GM21717 (cell line): ENCODE measurements at regions not wholly inside any gene's neighbourhood (a gene's known extent, or its start where the extent isn't known, plus 50 kb on each side); places are given as distances from the start of the nearest gene placed in this dataset.
"Not testable (repeated sequence)": the region's sequence is repeated elsewhere in the genome, so short reads cannot be mapped to it uniquely, and the experiment has no call there.

ENCODE experiments used
- ATAC-seq: cut with Tn5 transposase; IDR thresholded peaks from one replicate; pipeline ENCODE4 v1.9.1; 2021; ENCODE audit warnings: mild to moderate bottlenecking, moderate library complexity; ENCODE audit not compliant: unreplicated experiment

DNA sequence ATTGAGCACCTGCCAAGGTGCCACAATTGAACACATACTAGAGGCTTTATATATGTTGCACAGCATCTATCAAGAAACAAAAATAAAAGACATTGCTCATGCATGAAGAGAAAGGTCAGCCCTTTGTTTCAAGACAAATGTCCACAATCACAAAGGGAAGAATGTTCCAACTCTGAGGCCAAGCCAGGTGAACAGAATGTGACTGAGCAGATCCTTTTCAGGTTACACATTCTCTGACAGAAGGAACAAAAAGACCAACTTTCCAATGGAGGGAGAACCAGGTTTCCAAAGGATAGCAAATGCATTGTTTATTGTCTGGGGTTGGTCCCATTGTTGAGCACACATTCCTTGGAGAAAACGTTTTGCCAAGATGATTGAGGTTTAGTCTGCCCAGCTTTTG, 50.2 kb upstream of the FAM174B start:
- no peak for ATAC-seq

DNA sequence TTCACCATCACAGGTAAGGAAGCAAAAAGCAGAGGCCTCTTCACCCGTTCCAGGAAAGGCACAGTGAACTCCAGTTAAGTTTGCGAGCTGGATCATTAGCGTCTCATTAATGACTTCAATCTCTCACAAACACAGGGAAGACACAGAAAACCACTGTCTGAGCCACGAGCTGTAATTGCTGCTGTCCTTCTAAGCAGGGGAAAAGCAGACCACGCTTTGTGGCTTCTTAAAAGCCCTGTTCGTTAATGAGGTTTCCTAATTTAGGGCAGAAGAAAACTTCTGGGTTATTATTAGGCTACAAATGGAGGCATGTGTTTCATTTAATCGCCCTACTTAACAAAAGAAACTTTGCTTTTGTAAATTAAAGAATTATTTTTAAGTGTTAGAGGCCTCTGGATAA, 50.6 kb upstream of the FAM174B start:
- ATAC-seq: no peak

DNA sequence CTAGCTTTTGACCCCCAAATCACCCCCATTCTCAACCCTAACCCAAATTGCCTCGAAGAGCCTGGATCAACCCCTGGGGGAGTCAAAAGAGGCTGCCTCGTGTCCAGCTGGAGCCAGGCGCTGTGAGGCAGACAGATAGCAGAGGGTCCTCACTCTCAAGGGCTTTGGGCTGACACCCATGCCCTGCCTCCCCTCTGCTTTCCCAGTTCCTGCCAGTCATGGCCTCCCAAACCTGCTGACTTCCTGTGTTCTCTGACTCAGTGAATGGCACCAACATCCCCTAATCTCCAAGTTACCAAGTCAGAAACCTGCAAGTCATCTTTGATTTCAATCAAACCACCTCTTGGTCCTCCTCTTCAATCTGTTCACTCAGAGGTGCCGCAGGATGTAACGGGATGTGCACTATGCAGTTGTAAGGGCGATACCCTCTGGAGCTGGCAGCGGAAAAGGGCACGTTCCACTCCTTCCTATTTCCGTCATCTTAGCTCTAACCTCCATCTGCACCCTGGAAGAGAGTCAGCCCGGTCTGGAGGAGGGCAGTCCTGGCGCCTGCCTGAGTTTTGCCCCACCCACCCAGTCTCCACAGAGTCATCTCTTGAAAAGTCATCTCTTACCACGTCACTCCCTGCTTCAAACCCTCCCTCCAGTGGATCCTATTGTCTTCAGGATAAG, 52.4 kb upstream of the FAM174B start:
- ATAC-seq: no peak

DNA sequence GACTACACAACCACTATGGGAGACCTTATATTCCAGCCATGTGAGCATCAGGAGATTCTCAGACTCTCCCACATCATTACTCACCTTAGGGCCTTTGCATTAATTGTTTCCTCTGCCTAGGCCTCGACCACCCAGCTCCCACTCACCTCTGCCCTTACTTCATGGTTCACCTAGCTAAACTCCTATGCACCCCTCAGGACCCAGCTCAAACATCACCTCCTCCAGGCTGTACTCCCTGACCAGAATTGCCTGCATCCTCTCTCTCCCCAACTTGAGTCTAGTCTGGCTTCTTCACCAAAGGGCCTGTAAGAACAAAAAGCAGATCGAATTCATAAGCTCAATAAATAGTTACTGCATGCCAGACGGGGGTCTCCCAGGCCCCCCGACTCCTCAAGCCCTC, 53.1 kb upstream of the FAM174B start:
- ATAC-seq: no peak

DNA sequence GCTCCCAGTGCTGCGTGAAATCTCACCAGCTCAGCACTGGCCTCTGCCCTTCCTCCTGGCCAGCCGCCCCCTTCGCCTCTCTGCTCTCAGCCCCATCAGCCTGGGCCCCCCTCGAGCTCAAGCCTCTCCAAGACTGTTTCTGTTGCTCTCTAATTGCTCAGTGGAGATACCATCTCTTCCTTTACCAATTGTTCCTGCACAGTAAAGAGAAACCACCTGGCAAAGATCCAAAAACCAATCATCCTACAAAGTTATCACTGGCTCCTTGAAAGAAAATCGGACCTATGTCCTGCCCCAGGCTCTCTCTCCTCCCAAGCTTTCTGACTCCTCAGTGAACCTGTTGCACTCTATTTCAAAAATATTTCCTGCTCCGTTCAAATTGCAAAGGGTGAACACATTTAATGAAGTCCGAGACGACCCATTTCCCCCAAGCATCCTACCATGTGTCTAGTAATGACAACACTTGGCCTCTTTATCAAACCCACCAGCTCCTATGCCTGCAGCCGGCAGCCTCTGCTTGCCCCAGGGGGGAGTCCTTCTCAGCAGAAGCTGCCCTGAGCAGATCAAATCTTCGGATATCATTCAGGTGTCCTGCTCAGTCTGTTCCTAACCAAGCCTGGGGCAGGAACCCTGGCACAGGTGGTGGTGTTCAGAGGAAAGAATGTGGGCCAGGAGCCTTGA, 53.7 kb upstream of the FAM174B start:
- ATAC-seq: no peak

DNA sequence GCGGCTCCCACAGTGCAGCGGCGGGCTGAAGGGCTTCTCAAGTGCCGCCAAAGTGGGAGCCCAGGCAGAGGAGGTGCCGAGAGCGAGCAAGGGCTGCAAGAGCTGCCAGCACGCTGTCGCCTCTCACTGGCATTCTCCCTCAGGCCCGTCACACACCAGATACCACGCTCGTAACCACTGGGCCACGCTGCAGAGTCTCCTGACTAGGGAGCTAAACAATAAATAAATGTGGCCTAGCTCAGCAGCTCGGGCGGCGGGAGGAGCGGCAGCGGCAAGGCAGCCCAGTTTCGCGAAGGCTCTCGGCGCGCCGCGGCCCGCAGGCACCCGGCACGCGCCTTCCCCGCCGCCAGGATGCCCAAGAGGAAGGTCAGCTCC, 55.9 kb upstream of the FAM174B start:
- ATAC-seq: no peak

DNA sequence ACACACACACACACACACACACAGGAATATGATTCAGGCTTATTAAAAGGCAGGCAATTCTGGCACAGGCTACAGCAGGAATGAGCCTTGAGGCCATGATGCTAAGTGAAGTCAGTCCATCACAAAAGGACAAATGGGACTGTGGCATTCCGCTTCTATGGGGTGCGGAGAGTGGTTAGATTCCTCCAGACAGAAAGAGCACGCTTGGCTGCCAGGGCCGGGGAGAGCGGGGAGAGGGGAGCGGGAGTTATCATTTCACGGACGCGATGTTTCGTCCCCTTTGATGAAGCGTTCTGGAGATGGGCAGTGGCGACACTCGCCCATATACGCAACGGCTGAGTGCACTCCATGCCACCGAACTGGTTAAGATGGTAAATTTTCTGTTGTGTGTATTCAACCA, 58.5 kb upstream of the FAM174B start:
- no peak for ATAC-seq

DNA sequence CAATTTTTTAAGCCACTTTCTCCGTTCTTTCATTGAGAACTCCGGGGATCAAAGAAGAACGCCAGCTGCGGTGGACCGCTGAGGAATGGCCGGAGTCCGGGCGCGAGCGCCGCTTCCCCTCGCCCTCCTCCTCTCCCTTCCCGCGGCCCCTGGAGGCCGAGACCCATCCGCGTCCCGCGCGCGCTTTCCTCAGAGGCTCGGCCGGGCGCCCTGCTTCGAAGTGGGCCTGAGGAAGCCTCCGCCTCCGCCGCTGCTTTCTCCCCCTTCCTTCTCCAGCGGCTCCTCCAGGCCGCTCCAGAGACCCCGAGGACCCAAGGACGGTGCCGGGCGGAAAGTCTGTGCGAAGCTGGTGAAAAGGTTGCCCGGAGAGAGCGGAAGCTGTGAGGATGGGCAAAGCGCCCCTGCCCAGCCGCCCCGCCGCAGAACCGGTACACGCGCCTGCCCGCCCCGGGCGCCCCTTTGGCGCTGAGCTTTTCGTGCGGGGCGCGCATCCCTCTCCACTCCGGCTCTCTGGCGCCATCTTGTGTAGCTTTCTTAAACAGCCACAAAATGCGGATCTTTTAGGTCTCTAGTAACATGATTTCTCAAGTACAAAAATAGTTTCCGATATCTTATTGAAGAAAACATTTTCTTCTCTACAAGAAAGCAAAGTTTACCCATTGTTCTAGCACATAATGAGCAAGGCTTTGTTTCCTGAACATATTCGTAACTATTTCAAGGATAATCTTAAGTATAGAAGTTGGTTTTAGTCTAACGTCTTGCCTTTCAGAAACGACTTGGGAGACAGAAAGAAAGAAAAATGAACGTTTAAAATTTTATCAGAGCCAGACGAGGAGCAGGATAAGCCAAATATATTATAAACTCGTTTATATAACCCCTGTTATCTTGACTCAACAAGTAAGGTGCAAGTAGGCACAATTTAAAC, 59.2 kb upstream of the FAM174B start:
- ATAC-seq: peak; percentile 81

DNA sequence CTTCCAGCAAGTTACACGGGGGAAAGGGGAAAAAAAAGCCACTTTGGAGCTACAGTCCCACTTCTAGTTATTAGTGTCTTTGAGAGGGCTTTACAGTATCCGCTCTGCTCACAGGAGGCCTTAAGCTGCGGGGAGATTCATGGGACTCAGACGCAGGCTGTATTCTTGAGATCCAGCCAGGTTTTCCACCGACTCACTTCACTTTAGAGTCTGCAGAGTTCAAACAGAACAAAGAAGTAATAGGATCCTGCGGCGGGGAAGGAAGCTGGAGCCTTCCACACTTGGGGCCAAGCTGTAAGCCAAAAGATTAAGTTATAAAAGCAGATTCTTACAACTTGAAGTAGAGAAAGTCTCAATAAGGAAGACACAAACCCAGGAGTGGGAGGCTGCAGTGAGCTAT, 60.2 kb upstream of the FAM174B start:
- ATAC-seq: no peak

DNA sequence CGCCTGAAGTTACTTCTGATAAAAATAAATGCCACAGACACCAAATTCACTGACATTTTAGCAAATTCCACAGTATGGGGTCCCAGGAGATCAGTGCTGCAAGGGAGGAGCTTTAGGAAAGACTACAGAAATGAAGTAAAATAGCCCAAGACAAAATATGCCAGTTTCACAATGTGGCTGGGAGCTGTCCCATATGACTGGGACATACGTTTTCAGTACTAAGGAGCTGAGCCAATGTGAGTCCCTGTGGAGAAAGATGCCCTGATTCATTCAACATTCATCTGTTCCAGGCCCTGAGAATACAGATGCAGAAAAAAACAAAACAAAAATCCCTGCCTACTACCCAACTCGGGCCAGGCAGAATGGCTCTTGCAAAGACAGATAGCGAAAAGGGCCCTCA, 63.4 kb upstream of the FAM174B start:
- no peak for ATAC-seq

DNA sequence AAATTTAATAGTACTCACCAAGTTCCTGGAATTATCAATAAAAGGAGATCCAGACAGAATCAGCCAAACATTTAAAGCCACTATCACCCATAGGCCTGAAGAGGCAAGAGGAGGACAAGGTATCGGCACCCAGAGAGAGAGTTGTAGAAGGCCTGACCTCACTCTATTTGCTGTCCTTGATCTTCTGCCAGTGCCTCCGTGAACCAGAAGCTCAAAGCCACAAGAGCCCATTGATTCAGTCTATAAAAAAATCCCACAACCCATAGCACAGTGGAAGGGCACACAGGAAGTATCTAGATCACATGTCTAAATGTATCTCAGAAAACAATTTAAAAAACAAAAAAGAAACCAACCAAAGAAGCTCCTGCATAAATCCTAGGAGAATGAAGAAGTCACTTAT, 68.6 kb upstream of the FAM174B start:
- ATAC-seq: no peak

DNA sequence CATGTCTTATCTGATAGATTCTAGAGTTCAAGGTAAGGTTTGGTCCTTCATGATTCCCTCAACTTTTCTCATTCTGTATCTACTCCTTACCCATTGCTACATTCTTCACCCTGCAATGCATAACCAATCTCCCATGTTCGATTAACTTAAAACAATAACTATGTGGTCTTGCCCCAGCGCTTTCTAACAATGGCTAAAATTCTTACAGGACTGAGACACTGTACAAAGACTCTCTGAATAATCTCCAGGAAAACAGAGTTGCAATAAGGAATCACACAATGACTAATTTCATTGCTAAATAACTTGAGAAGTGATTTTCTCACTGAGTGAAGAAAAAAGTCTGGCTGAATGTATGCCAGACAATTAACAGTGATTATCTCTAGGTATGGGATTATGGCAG, 69.6 kb upstream of the FAM174B start:
- ATAC-seq: no peak

DNA sequence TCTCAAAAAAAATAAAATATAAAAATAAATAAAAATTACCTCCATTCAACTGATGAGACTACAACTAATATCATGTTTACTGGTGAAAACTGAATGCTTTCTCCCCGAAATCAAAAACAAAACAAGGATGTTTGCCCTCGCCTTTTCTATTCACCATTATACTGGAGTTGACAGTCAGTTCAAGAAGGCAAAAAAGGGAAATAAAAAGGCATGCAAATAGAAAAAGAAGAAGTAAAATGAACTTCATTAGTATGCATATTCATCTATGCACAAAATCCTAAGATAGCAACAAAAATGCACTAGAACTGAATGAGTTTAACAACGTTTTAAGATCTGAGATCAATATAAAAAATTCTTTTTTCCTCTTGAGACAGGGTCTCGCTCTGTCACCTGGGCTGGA, 72.7 kb upstream of the FAM174B start:
- ATAC-seq: no peak

DNA sequence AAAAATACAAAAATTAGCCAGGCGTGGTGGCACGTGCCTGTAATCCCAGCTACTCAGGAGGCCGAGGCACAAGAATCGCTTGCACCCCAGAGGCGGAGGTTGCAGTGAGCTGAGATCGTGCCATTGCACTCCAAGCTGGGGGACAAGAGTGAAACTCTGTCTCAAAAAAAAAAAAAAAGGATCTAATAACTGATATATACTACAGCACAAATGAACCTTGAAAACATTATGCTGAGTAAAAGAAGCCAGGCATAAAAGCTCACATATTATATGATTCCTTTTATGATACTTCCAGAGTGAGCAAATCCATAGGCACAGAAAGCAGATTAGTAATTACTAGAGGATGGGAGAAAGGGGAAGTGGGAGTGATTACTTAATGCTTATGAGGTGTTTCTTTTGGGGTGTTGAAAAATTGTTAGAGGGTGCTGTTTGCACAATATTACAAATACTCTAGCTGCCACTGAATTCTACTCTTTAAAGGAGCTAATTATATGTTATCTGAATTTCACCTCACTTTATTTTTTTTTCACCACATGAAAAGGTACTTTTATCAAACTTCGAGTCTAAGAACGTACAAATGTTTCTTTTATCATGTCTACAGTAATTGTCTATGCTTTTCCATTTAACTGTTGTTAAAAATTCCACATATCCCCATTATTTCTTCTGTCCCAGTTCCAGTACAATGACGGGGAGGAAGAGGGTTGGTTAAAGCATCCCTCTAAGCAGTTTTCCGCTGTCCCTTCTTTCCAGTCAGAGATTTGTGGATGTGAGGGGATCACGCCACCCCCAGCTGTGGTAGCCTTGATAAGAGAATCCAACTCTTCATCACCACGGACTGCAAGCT, 77.7 kb upstream of the FAM174B start:
- ATAC-seq: no peak

DNA sequence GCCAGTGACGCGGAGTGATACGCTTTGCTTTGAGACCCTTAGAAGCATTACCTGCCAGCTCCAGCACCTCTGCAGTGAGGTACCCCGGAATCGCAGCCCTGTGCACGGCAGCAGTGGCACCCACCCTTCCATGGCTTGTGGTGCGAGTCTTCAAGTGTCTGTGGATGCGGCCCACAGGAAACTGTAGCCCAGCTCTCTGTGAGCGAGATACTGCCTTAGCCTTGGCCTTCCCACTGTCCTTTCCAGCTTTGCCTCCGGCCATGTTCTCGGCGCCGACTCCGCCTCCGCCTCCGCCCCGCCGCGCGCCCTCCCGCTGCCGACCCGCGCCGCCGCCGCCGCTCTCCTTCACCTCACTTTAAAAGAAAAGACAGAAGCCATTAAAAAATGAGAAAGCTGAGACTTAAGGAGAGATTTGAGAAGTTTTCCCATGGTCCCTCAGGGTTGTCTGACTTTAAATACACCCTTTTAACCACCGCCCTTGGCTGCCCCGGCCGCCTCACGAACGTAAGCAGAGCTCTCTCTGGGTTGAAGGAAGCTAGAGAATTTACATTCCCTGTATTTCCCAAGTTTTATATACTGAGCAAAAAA, 78.5 kb upstream of the FAM174B start:
- no peak for ATAC-seq

DNA sequence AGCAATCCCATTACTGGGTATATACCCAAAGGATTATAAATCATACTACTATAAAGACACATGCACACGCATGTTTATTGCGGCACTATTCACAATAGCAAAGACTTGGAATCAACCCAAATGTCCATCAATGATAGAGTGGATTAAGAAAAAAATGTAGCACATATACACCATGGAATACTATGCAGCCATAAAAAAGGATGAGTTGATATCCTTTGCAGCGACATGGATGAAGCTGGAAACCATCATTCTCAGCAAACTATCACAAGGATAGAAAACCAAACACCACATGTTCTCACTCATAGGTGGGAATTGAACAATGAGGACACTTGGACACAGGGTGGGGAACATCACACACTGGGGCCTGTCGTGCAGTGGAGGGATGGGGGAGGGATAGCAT, 83.7 kb upstream of the FAM174B start:
- not testable (repeated sequence) for ATAC-seq

DNA sequence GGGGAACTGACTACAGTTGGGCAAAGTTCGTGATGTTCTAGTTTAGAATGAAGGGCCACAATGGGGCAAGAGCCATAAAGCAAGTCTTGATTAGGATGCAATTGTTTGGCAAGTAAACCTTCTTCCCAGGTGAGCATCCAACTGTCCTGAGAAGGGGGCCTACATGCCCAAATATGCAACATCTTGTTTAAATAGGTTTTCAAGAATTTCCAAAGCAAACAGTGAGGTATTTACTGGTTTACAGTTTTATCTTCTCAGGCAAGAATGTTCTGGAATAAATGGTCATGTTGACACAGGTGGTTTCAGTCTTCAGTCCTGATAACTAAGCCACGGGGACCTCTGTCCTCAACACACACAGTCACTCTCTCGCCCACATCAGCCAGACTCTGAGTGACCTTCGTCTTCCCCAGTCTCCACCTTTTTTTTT, 90.3 kb upstream of the FAM174B start:
- no peak for ATAC-seq

DNA sequence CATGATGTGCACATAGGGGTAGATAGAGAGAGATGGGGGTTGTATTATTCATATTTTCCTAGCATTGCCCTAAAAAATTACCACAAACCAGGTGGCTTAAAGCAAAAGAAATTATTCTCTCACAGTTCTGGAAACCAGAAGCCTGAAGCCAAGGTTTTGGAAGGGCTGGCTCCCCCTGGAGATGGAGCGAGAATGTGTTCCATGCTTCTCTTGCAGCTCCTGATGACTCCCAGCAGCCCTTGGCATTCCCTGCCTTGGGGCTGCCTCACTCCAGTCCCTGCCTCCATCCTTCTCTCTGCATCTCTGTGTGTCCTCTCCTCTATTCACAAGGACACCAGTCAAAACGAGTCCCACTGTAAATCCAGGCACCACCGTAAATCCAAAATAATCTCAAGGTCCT, 91.5 kb upstream of the FAM174B start:
- no peak for ATAC-seq

DNA sequence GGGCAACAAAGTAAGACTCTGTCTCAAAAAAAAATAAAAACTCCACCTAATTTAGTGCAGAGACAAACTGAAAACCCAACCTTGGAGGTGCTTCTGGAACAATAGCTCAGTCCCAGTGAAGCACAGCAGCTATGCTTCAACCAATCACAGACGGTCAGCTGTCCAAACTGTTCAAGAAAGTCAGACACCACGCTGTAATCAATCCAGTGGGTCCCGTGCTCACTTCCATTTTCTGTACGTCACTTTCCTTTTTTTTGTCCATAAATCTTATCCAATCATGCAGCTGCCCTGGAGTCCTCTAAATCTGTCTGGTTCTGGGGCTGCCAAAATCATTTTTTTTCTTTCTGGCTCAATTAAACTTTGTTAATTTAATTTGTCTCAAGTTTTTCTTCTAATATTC, 93.6 kb upstream of the FAM174B start:
- no peak for ATAC-seq

DNA sequence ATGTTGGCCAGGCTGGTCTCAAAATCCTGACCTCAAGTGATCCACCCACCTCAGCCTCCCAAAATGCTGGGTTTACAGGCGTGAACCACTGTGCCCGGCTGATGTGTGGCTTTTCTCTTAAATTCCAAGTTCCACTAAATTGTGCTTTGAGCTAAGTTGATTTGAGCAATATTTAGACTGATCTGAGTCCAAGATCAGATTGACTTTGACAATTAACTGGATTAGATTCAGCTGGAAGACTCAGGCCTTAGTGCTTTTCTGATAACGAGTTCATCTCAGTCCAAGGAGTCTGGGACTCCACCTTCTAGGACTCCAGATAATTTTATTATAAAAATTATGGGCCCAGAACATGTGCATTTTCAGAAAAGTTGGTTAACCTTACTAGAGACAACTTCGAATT, 94.4 kb upstream of the FAM174B start:
- ATAC-seq: no peak

DNA sequence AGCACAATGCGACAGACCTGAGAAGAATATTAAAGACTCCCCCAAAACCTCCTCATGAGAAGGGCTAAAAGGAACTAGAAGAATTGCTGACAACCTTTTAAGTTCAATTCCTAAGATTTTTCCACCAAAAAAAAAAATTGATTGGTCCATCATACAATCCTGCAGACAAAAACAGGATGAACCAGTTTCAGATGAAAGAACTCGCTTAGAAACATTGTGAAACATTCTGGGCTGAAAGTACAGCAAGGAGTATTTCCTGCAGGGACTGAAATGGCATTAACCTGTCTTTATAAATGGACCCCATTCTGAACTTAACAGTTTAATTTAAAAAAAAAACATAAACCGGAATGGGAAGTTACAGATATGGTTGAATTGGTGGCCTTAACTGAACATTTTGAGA, 96.0 kb upstream of the FAM174B start:
- no peak for ATAC-seq
